Sigmoid colon (tissue), 3 donors: ENCODE measurements at regions not wholly inside any gene's neighbourhood (a gene's known extent, or its start where the extent isn't known, plus 50 kb on each side); places are given as distances from the start of the nearest gene placed in this dataset.
"Not testable (repeated sequence)": the region's sequence is repeated elsewhere in the genome, so short reads cannot be mapped to it uniquely, and the experiment has no call there.

Experiments
- POLR2A ChIP-seq, 2 donors: fragments of 450-650 bp; IDR thresholded peaks; one replicate each; pipeline ENCODE4 v1.6.1; 2016; ENCODE audit warnings: antibody characterized with exemption in 2 of 2, mild to moderate bottlenecking in 2 of 2, moderate library complexity in 2 of 2
- TF ChIP-seq, protein P1 (sequence below), 4 experiments: fragments of 450-650 bp in 3 of 4; fragments of 200-600 bp in 1 of 4; IDR thresholded peaks; one replicate each; pipeline ENCODE4 v1.5.1; 2016 to 2019; ENCODE audit warnings: antibody characterized with exemption in 4 of 4, mild to moderate bottlenecking in 3 of 4, moderate library complexity in 2 of 4

DNA sequence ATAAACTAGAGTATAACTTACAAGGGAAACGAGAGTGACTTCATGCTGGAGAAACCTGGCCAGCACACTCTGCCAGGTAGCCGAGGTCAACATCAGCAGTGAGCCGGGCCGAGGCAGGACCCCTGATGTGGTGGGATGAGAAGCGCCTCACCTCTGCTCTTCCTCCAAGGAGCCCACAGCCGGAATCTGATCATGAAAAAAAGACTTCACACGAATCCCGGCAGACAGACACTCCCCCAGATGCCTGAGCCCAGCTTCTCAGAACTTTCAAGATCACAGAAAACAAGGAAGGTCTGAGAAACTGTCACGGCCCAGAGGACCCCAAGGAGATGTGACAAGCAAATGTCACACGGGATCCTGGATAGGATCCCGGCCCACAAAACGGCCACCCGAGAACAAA, 116.9 kb upstream of the FAM20C start:
- TF ChIP-seq, protein P1, sequence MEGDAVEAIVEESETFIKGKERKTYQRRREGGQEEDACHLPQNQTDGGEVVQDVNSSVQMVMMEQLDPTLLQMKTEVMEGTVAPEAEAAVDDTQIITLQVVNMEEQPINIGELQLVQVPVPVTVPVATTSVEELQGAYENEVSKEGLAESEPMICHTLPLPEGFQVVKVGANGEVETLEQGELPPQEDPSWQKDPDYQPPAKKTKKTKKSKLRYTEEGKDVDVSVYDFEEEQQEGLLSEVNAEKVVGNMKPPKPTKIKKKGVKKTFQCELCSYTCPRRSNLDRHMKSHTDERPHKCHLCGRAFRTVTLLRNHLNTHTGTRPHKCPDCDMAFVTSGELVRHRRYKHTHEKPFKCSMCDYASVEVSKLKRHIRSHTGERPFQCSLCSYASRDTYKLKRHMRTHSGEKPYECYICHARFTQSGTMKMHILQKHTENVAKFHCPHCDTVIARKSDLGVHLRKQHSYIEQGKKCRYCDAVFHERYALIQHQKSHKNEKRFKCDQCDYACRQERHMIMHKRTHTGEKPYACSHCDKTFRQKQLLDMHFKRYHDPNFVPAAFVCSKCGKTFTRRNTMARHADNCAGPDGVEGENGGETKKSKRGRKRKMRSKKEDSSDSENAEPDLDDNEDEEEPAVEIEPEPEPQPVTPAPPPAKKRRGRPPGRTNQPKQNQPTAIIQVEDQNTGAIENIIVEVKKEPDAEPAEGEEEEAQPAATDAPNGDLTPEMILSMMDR (IDR thresholded peaks at IDR 0.05) = not testable (repeated sequence)
- not testable (repeated sequence) for TF ChIP-seq POLR2A (IDR thresholded peaks at IDR 0.05)
